Nephron (organoid): ENCODE measurements at regions not wholly inside any gene's neighbourhood (a gene's known extent, or its start where the extent isn't known, plus 50 kb on each side); places are given as distances from the start of the nearest gene placed in this dataset.

Experiments
- H3K27ac Mint-ChIP-seq, 3 experiments: 2 replicates each; pipeline ENCODE4 v1.8.0; 2020; ENCODE audit warnings: mixed read lengths in 3 of 3, mild to moderate bottlenecking in 2 of 3, moderate library complexity in 1 of 3
- H3K27me3 Mint-ChIP-seq: 2 replicates; pipeline ENCODE4 v1.8.0; 2021; ENCODE audit warnings: low read depth, mild to moderate bottlenecking, moderate library complexity, mixed read lengths
- H3K36me3 Mint-ChIP-seq: 2 replicates; pipeline ENCODE4 v1.8.0; 2020; ENCODE audit warnings: low read depth, mixed read lengths
- H3K4me1 Mint-ChIP-seq: 2 replicates; pipeline ENCODE4 v1.8.0; 2020; ENCODE audit warnings: mixed read lengths
- H3K4me3 Mint-ChIP-seq, 3 experiments: 2 replicates each; pipeline ENCODE4 v1.8.0; 2020; ENCODE audit warnings: mild to moderate bottlenecking in 3 of 3, mixed read lengths in 3 of 3, moderate library complexity in 2 of 3
- H3K9me3 Mint-ChIP-seq: 2 replicates; pipeline ENCODE4 v1.8.0; 2020; ENCODE audit warnings: mixed read lengths
- CTCF ChIP-seq, 3 experiments: fragments of 200-600 bp; sonication (generic); IDR thresholded peaks; one replicate each; pipeline ENCODE4 v1.5.0; 2021; ENCODE audit warnings: antibody characterized with exemption in 3 of 3; ENCODE audit not compliant: unreplicated experiment in 3 of 3

- Mint-ChIP-seq H3K27ac (no peak overlapping the region), H3K4me3 (no peak overlapping the region), H3K9me3 (peaks cover 21% of the 10 kb centered on the region), H3K27me3 (no peaks in the 10 kb centered on the region), H3K36me3 (no peaks in the 10 kb centered on the region), H3K4me1 (no peaks in the 10 kb centered on the region)
- TF ChIP-seq CTCF (IDR thresholded peaks at IDR 0.05; ENCODE audit: unreplicated experiment in 3 of 3), result no peak
These were observed 305.4 kb downstream of the IDS start for GRCh38 chrX:149199734-149200133.

- H3K9me3 Mint-ChIP-seq, result peaks cover 19% of the 10 kb centered on the region
- H3K27me3 Mint-ChIP-seq, result no peaks in the 10 kb centered on the region
- no peaks in the 10 kb centered on the region for H3K4me1 Mint-ChIP-seq
- no peak overlapping the region for H3K27ac Mint-ChIP-seq
- H3K4me3 Mint-ChIP-seq, result no peak overlapping the region
- TF ChIP-seq CTCF (IDR thresholded peaks at IDR 0.05; ENCODE audit: unreplicated experiment in 3 of 3), result no peak
- no peaks in the 10 kb centered on the region for H3K36me3 Mint-ChIP-seq
These were observed 305.9 kb downstream of the IDS start for GRCh38 chrX:149198980-149199732.

GRCh38 chrX:149185087-149185486 lies 320.0 kb downstream of the IDS start:
- H3K4me3 Mint-ChIP-seq, result no peak overlapping the region
- no peak overlapping the region for H3K27ac Mint-ChIP-seq
- no peaks in the 10 kb centered on the region for H3K27me3 Mint-ChIP-seq
- H3K9me3 Mint-ChIP-seq, result peaks cover 6% of the 10 kb centered on the region
- no peaks in the 10 kb centered on the region for H3K36me3 Mint-ChIP-seq
- H3K4me1 Mint-ChIP-seq, result no peaks in the 10 kb centered on the region
- no peak for TF ChIP-seq CTCF (IDR thresholded peaks at IDR 0.05; ENCODE audit: unreplicated experiment in 3 of 3)

- no peaks in the 10 kb centered on the region for H3K27me3 Mint-ChIP-seq
- H3K9me3 Mint-ChIP-seq, result peaks cover 35% of the 10 kb centered on the region
- no peak overlapping the region for H3K27ac Mint-ChIP-seq
- no peak for TF ChIP-seq CTCF (IDR thresholded peaks at IDR 0.05; ENCODE audit: unreplicated experiment in 3 of 3)
- H3K4me1 Mint-ChIP-seq, result no peaks in the 10 kb centered on the region
- no peak overlapping the region for H3K4me3 Mint-ChIP-seq
- H3K36me3 Mint-ChIP-seq, result no peaks in the 10 kb centered on the region
These were observed 343.5 kb downstream of the IDS start for GRCh38 chrX:149161435-149162088.

- no peaks in the 10 kb centered on the region for H3K36me3 Mint-ChIP-seq
- H3K9me3 Mint-ChIP-seq, result peaks cover 19% of the 10 kb centered on the region
- no peaks in the 10 kb centered on the region for H3K27me3 Mint-ChIP-seq
- no peaks in the 10 kb centered on the region for H3K4me1 Mint-ChIP-seq
- no peak overlapping the region for H3K27ac Mint-ChIP-seq
- TF ChIP-seq CTCF (IDR thresholded peaks at IDR 0.05; ENCODE audit: unreplicated experiment in 3 of 3), result no peak
- no peak overlapping the region for H3K4me3 Mint-ChIP-seq
These were observed 347.1 kb downstream of the IDS start for GRCh38 chrX:149157976-149158375.

GRCh38 chrX:149152941-149153340 lies 352.2 kb downstream of the IDS start:
- H3K9me3 Mint-ChIP-seq, result peaks cover 14% of the 10 kb centered on the region
- TF ChIP-seq CTCF (IDR thresholded peaks at IDR 0.05; ENCODE audit: unreplicated experiment in 3 of 3), result no peak
- no peaks in the 10 kb centered on the region for H3K4me1 Mint-ChIP-seq
- no peak overlapping the region for H3K4me3 Mint-ChIP-seq
- no peaks in the 10 kb centered on the region for H3K36me3 Mint-ChIP-seq
- H3K27me3 Mint-ChIP-seq, result no peaks in the 10 kb centered on the region
- no peak overlapping the region for H3K27ac Mint-ChIP-seq
